Hepatocyte (in vitro differentiated cells): ENCODE measurements at regions not wholly inside any gene's neighbourhood (a gene's known extent, or its start where the extent isn't known, plus 50 kb on each side); places are given as distances from the start of the nearest gene placed in this dataset.
"Not testable (repeated sequence)": the region's sequence is repeated elsewhere in the genome, so short reads cannot be mapped to it uniquely, and the experiment has no call there.

Source experiments
- CTCF ChIP-seq: fragments of 200-600 bp; sonication (generic); IDR thresholded peaks from 2 replicates; pipeline ENCODE4 v1.5.1; 2016; ENCODE audit warnings: antibody characterized with exemption, mild to moderate bottlenecking; ENCODE audit not compliant: poor library complexity
- EZH2 ChIP-seq: fragments of 200-600 bp; sonication (generic); IDR thresholded peaks from 2 replicates; pipeline ENCODE4 v1.6.1; 2016; ENCODE audit warnings: antibody characterized with exemption, mild to moderate bottlenecking, borderline replicate concordance

DNA sequence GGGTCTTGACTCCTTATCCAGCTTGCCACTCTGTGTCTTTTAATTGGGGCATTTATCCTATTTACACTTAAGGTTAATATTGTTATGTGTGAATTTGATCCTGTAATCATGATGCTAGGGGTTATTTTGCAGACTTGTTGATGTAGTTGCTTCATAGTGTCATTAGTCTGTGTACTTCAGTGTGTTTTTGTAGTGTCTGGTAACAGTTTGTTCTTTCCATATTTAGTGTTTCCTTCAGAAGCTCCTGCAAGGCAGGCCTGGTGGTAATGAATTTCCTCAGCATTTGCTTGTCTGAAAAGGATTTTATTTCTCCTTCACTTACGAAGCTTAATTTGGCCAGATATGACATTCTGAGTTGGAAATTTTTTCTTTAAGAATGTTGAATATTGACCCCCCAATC lies 276.0 kb upstream of the USP25 start:
- TF ChIP-seq CTCF, EZH2: not testable (repeated sequence)
